ENCODE measurements at regions not wholly inside any gene's neighbourhood (a gene's known extent, or its start where the extent isn't known, plus 50 kb on each side); places are given as distances from the start of the nearest gene placed in this dataset.

DNA sequence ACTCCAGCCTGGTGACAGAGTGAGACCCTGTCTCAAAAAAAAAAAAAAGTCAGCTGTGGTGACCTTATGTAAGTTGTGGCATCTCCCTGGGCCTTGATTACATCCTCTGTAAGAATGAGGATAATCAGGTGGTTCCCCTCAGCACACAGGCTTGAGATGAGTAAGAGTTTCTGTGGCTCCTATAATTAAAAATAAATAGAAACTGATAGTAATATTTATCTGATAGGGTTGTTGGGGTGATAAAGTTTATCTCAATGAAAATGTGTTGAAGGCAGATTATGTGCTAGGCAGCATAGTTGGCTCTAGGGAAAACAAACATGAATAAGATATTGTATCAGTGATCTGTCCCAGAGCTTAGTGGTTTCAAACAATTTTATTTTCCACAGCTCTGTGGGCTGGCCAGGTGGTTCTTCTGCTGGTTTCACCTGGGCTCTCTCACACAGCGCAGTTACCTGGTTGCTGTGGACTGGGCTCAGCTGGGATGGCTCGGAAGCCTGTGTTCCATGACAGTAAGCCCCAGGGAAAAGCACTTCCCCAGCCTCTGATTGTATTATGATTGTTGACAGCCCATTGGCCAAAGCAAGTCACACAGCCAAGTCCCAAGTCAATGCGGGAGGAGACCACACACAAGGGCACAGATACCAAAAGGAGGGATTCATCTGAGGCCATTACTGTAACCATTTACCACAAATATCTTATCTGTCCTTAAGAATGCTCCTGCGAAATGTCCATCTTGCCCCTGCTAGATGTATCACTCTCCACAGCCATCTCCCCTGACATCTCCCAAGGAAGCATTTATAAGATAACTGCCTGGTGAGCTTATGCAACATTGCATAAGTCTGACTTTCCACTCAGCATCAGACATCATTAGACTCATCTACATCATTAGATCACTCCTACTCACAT is 151.7 kb downstream of the NUAK1 start:
- no peaks in the 10 kb centered on the region; the same call in 2 of the 3 replicates for H3K9me3 ChIP-seq (replicated peaks; ENCODE audit: control insufficient read depth, insufficient read depth, low read length)
- no peak overlapping the region for H3K4me3 ChIP-seq
- 21% methylated on average over 4 of the region's 4 CpGs for WGBS (ENCODE audit: insufficient coverage, insufficient replicate concordance, low lambda C conversion rate, missing lambda C conversion rate)
- in situ Hi-C loops (cut with MboI) (no loop called here), intact Hi-C loops (cut with micrococcal nuclease; ENCODE audit: unreplicated experiment) (no loop called here)
- DNase-seq (ENCODE audit: low read depth, low spot score) (no peak), ATAC-seq (peak; percentile 88), FAIRE-seq (no peak)
- 0 out of 2 replicates have a peak, but pooled peaks have one; percentile 24 for TF ChIP-seq BCL11A (IDR thresholded peaks at IDR 0.05; ENCODE audit: low read depth, low read length)
- TF ChIP-seq RCOR1 (conservative IDR thresholded peaks at IDR 0.05; ENCODE audit: low read depth, low read length), result no peak
- TF ChIP-seq TAF1 (IDR thresholded peaks at IDR 0.05; ENCODE audit: borderline replicate concordance, low read depth, low read length), result no peak
- TF ChIP-seq RAD51 (IDR thresholded peaks at IDR 0.05), result no peak
- no peak for TF ChIP-seq YBX1 (IDR thresholded peaks at IDR 0.05)
- peak; percentile 30; the same call in 1 of the 2 replicates for TF ChIP-seq MTA2 (IDR thresholded peaks at IDR 0.05; ENCODE audit: low read depth)
- no peaks in the 10 kb centered on the region for H3K79me2 ChIP-seq (ENCODE audit: control insufficient read depth, insufficient read depth, low read length)
- no peaks in the 10 kb centered on the region for H4K20me1 ChIP-seq (ENCODE audit: control insufficient read depth, insufficient read depth)
- H2AFZ ChIP-seq (ENCODE audit: control insufficient read depth, low read depth, low read length), result no peak overlapping the region
- ChIA-PET SMC1A (ENCODE audit: uncharacterized antibody, unreplicated experiment) (no interaction called here), CTCF (no interaction called here), POLR2A (no interaction called here), RAD21 (ENCODE audit: unreplicated experiment) (no interaction called here)
- H3K4me2 ChIP-seq (ENCODE audit: control insufficient read depth, insufficient read depth), result 0 out of 2 replicates have a peak overlapping the region, but pooled peaks have one; percentile 3
- no peaks in the 10 kb centered on the region for H3K36me3 ChIP-seq (ENCODE audit: control insufficient read depth in 2 of 2, insufficient read depth in 2 of 2, low read length in 1 of 2)
- no peaks in the 10 kb centered on the region for H3K4me1 ChIP-seq (ENCODE audit: control insufficient read depth, insufficient read depth, low read length)
- no TSS peak for BruUV-seq (replicated peaks)
- H3K27ac ChIP-seq (ENCODE audit: control insufficient read depth, insufficient read depth), result no peak overlapping the region
- H3K9ac ChIP-seq (ENCODE audit: control insufficient read depth, insufficient read depth, low read length), result no peak overlapping the region
- H3K27me3 ChIP-seq (replicated peaks in 1 of 2; ENCODE audit: control insufficient read depth in 2 of 2, insufficient read depth in 2 of 2, low read length in 1 of 2), result no peaks in the 10 kb centered on the region

DNA sequence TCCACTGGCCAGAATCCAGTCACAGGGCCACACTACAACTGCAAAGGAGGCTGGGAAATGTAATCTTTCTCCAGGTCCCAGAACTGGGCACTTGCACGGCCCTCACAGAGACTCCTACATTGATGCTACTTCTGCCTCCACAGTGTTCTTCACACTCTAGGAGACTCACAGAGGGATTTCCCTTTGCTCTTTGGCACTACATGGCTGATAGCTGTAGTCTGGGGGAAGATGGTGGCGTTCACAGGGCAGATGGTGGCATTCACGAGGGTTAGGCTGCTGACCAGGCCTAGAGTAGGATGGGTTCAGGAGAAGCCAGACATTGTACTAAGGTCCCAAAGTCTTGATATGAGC is 151.1 kb downstream of the NUAK1 start:
- H3K4me1 ChIP-seq (ENCODE audit: control insufficient read depth, insufficient read depth, low read length), result no peaks in the 10 kb centered on the region
- ChIA-PET POLR2A (no interaction called here), RAD21 (ENCODE audit: unreplicated experiment) (no interaction called here), CTCF (no interaction called here), SMC1A (ENCODE audit: uncharacterized antibody, unreplicated experiment) (no interaction called here)
- H3K27ac ChIP-seq (ENCODE audit: control insufficient read depth, insufficient read depth), result no peak overlapping the region
- no peaks in the 10 kb centered on the region; the same call in 2 of the 3 replicates for H3K9me3 ChIP-seq (replicated peaks; ENCODE audit: control insufficient read depth, insufficient read depth, low read length)
- no peaks in the 10 kb centered on the region for H3K79me2 ChIP-seq (ENCODE audit: control insufficient read depth, insufficient read depth, low read length)
- 28% methylated on average over 3 of the region's 3 CpGs for WGBS (ENCODE audit: insufficient coverage, insufficient replicate concordance, low lambda C conversion rate, missing lambda C conversion rate)
- no peaks in the 10 kb centered on the region for H3K27me3 ChIP-seq (replicated peaks in 1 of 2; ENCODE audit: control insufficient read depth in 2 of 2, insufficient read depth in 2 of 2, low read length in 1 of 2)
- no peak overlapping the region for H3K4me2 ChIP-seq (ENCODE audit: control insufficient read depth, insufficient read depth)
- ATAC-seq (no peak), DNase-seq (ENCODE audit: low read depth, low spot score) (no peak), FAIRE-seq (no peak)
- H3K9ac ChIP-seq (ENCODE audit: control insufficient read depth, insufficient read depth, low read length), result no peak overlapping the region
- no peak overlapping the region for H3K4me3 ChIP-seq
- no peaks in the 10 kb centered on the region for H3K36me3 ChIP-seq (ENCODE audit: control insufficient read depth in 2 of 2, insufficient read depth in 2 of 2, low read length in 1 of 2)
- no peak overlapping the region for H2AFZ ChIP-seq (ENCODE audit: control insufficient read depth, low read depth, low read length)
- intact Hi-C loops (cut with micrococcal nuclease; ENCODE audit: unreplicated experiment) (no loop called here), in situ Hi-C loops (cut with MboI) (no loop called here)
- H4K20me1 ChIP-seq (ENCODE audit: control insufficient read depth, insufficient read depth), result no peaks in the 10 kb centered on the region
- BruUV-seq (replicated peaks), result no TSS peak
- TF ChIP-seq POLR2AphosphoS2 (IDR thresholded peaks at IDR 0.05; ENCODE audit: low read depth, low read length) (no peak), ESRRA (IDR thresholded peaks at IDR 0.05; ENCODE audit: low read length) (no peak), CREB1 (IDR thresholded peaks at IDR 0.05; ENCODE audit: low read depth) (no peak), ZNF207 (IDR thresholded peaks at IDR 0.05; ENCODE audit: borderline replicate concordance) (no peak), RFX5 (IDR thresholded peaks at IDR 0.05; ENCODE audit: low read depth, low read length) (no peak), NFYB (IDR thresholded peaks at IDR 0.05; ENCODE audit: insufficient read depth, low read depth, low read length) (no peak), KLF5 (IDR thresholded peaks at IDR 0.05; ENCODE audit: partially characterized antibody) (no peak)
- TF ChIP-seq, protein P1, sequence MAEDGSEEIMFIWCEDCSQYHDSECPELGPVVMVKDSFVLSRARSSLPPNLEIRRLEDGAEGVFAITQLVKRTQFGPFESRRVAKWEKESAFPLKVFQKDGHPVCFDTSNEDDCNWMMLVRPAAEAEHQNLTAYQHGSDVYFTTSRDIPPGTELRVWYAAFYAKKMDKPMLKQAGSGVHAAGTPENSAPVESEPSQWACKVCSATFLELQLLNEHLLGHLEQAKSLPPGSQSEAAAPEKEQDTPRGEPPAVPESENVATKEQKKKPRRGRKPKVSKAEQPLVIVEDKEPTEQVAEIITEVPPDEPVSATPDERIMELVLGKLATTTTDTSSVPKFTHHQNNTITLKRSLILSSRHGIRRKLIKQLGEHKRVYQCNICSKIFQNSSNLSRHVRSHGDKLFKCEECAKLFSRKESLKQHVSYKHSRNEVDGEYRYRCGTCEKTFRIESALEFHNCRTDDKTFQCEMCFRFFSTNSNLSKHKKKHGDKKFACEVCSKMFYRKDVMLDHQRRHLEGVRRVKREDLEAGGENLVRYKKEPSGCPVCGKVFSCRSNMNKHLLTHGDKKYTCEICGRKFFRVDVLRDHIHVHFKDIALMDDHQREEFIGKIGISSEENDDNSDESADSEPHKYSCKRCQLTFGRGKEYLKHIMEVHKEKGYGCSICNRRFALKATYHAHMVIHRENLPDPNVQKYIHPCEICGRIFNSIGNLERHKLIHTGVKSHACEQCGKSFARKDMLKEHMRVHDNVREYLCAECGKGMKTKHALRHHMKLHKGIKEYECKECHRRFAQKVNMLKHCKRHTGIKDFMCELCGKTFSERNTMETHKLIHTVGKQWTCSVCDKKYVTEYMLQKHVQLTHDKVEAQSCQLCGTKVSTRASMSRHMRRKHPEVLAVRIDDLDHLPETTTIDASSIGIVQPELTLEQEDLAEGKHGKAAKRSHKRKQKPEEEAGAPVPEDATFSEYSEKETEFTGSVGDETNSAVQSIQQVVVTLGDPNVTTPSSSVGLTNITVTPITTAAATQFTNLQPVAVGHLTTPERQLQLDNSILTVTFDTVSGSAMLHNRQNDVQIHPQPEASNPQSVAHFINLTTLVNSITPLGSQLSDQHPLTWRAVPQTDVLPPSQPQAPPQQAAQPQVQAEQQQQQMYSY (CRISPR knock-in tag; IDR thresholded peaks at IDR 0.05), result no peak
